IMR-90 (cell line): ENCODE measurements at regions not wholly inside any gene's neighbourhood (a gene's known extent, or its start where the extent isn't known, plus 50 kb on each side); places are given as distances from the start of the nearest gene placed in this dataset.

Experiments used
- ATAC-seq: fragments of 200-7000 bp; cut with Tn5 transposase; 2 replicates; pipeline ENCODE4 v1.9.1; 2020; ENCODE audit warnings: low read depth, mild to moderate bottlenecking, moderate library complexity
- BruUV-seq: library from RNA; stranded (reverse); fragments of 400-500 nt; replicated peaks from 2 replicates; lab custom pipeline; 2021; lab: Mats Ljungman, UMichigan
- CTCF ChIA-PET: fragments of 300-600 bp; formaldehyde crosslinking; extraction: SDS; loops from one replicate; lab custom pipeline; 2021; ENCODE audit warnings: antibody characterized with exemption; lab: Yijun Ruan, JAX
- POLR2A ChIA-PET: fragments of 300-600 bp; sonication (Branson Sonifier 250); formaldehyde crosslinking; loops from one replicate; lab custom pipeline; 2022; ENCODE audit warnings: antibody characterized with exemption; ENCODE audit not compliant: unreplicated experiment; lab: Charles Lee
- DNase-seq: peaks from one replicate; pipeline ENCODE4 v3.0.0; 2013
- H2AFZ ChIP-seq: replicated peaks from 2 replicates; pipeline ENCODE3; 2013; ENCODE audit warnings: low read length, mild to moderate bottlenecking; ENCODE audit not compliant: poor library complexity
- H2AK5ac ChIP-seq: 2 replicates; pipeline ENCODE4 v1.6.1; 2013; ENCODE audit warnings: low read depth, low read length, inconsistent platforms
- H2AK9ac ChIP-seq: replicated peaks from 2 replicates; pipeline ENCODE3; 2013; ENCODE audit warnings: mild to moderate bottlenecking, low read depth, low read length, moderate library complexity; ENCODE audit not compliant: poor library complexity
- H2BK120ac ChIP-seq: 2 replicates; pipeline ENCODE4 v1.6.1; 2013; ENCODE audit warnings: low read depth, low read length, inconsistent platforms
- H2BK15ac ChIP-seq: 3 replicates; pipeline ENCODE4 v1.6.1; 2013; ENCODE audit warnings: low read depth, low read length, inconsistent platforms
- H2BK20ac ChIP-seq: 2 replicates; pipeline ENCODE4 v1.6.1; 2013; ENCODE audit warnings: low read depth, mild to moderate bottlenecking, inconsistent platforms, low read length, moderate library complexity
- H2BK5ac ChIP-seq: 2 replicates; pipeline ENCODE4 v1.6.1; 2013; ENCODE audit warnings: mild to moderate bottlenecking, low read depth, low read length, inconsistent platforms; ENCODE audit not compliant: poor library complexity, severe bottlenecking
- H3K14ac ChIP-seq: replicated peaks from 2 replicates; pipeline ENCODE4 v1.6.1; 2013; ENCODE audit warnings: low read depth, low read length, inconsistent platforms
- H3K18ac ChIP-seq: 2 replicates; pipeline ENCODE4 v1.6.1; 2013; ENCODE audit warnings: low read depth, low read length, control low read depth
- H3K23ac ChIP-seq: 2 replicates; pipeline ENCODE4 v1.6.1; 2013; ENCODE audit warnings: low read depth, low read length, inconsistent platforms
- H3K27ac ChIP-seq: 2 replicates; pipeline ENCODE4 v1.5.1; 2013; ENCODE audit warnings: mild to moderate bottlenecking, control low read depth, low read length; ENCODE audit not compliant: insufficient read depth
- H3K27me3 ChIP-seq: 2 replicates; pipeline ENCODE4 v1.6.1; 2013; ENCODE audit warnings: low read length; ENCODE audit not compliant: control insufficient read depth, insufficient read depth
- H3K36me3 ChIP-seq: 2 replicates; pipeline ENCODE4 v1.6.1; 2013; ENCODE audit warnings: low read length, mixed read lengths; ENCODE audit not compliant: control insufficient read depth, insufficient read depth
- H3K4ac ChIP-seq: 2 replicates; pipeline ENCODE4 v1.6.1; 2013; ENCODE audit warnings: low read depth, low read length, inconsistent platforms
- H3K4me1 ChIP-seq: 2 replicates; pipeline ENCODE4 v1.6.1; 2013; ENCODE audit warnings: low read length, mixed read lengths; ENCODE audit not compliant: control insufficient read depth, insufficient read depth
- H3K4me2 ChIP-seq: 2 replicates; pipeline ENCODE4 v1.6.1; 2013; ENCODE audit warnings: low read depth, mild to moderate bottlenecking, control low read depth, low read length, moderate library complexity
- H3K4me3 ChIP-seq: 2 replicates; pipeline ENCODE4 v1.5.1; 2013; ENCODE audit warnings: low read depth, mild to moderate bottlenecking, control low read depth, low read length, moderate library complexity; ENCODE audit not compliant: insufficient read depth
- H3K56ac ChIP-seq: 2 replicates; pipeline ENCODE4 v1.6.1; 2013; ENCODE audit warnings: low read length, inconsistent platforms; ENCODE audit not compliant: insufficient read depth; ENCODE audit errors: extremely low read depth
- H3K79me1 ChIP-seq, 2 experiments: 2 replicates each; pipeline ENCODE4 v1.6.1; 2013; ENCODE audit warnings: low read length in 2 of 2, inconsistent platforms in 1 of 2, low read depth in 1 of 2
- H3K9ac ChIP-seq: 2 replicates; pipeline ENCODE4 v1.6.1; 2013; ENCODE audit warnings: low read depth, low read length, control low read depth
- H3K9me1 ChIP-seq: 2 replicates; pipeline ENCODE4 v1.6.1; 2013; ENCODE audit warnings: low read length, inconsistent platforms; ENCODE audit not compliant: insufficient read depth
- H3K9me3 ChIP-seq: 2 replicates; pipeline ENCODE4 v1.6.1; 2013; ENCODE audit warnings: low read length; ENCODE audit not compliant: control insufficient read depth, insufficient read depth
- H4K20me1 ChIP-seq: 2 replicates; pipeline ENCODE4 v1.6.1; 2013; ENCODE audit warnings: low read length, inconsistent platforms; ENCODE audit not compliant: insufficient read depth
- H4K5ac ChIP-seq: 2 replicates; pipeline ENCODE4 v1.6.1; 2013; ENCODE audit warnings: mild to moderate bottlenecking, low read depth, low read length, control low read depth
- H4K8ac ChIP-seq, 2 experiments: 2 replicates each; pipeline ENCODE4 v1.6.1; 2013; ENCODE audit warnings: low read depth in 2 of 2, low read length in 2 of 2, control low read depth in 1 of 2, inconsistent platforms in 1 of 2
- H4K91ac ChIP-seq: 2 replicates; pipeline ENCODE4 v1.6.1; 2013; ENCODE audit warnings: low read depth, low read length, inconsistent platforms; ENCODE audit not compliant: insufficient read depth
- CEBPB ChIP-seq: IDR thresholded peaks from 2 replicates; pipeline ENCODE4 v1.6.1; 2012; ENCODE audit warnings: low read depth, low read length, improper control_type of control experiment
- CHD1 ChIP-seq: IDR thresholded peaks from 2 replicates; pipeline ENCODE4 v1.6.1; 2012; ENCODE audit warnings: low read depth, low read length, improper control_type of control experiment
- MAFK ChIP-seq: IDR thresholded peaks from 2 replicates; pipeline ENCODE4 v1.6.1; 2012; ENCODE audit warnings: low read depth, low read length, improper control_type of control experiment
- MXI1 ChIP-seq: IDR thresholded peaks from 2 replicates; pipeline ENCODE4 v1.6.1; 2012; ENCODE audit warnings: low read depth, mild to moderate bottlenecking, low read length, moderate library complexity, borderline replicate concordance
- NFE2L2 ChIP-seq: fragments of 150-350 bp; IDR thresholded peaks from 2 replicates; pipeline ENCODE4 v1.6.1; 2016; ENCODE audit warnings: low read depth, mild to moderate bottlenecking, low read length
- POLR2A ChIP-seq: IDR thresholded peaks from 2 replicates; pipeline ENCODE4 v1.6.1; 2012; ENCODE audit warnings: mild to moderate bottlenecking, low read depth, low read length
- RFX5 ChIP-seq: IDR thresholded peaks from 2 replicates; pipeline ENCODE4 v1.8.0; 2012; ENCODE audit warnings: low read depth, mild to moderate bottlenecking, low read length, moderate library complexity
- SMC3 ChIP-seq: fragments of 150-350 bp; IDR thresholded peaks from 2 replicates; pipeline ENCODE4 v1.6.1; 2016; ENCODE audit warnings: low read depth, mild to moderate bottlenecking, antibody characterized with exemption, low read length, moderate library complexity
- WGBS, 2 experiments: methylation state at CpG; one replicate each; pipeline versions ENCODE4 v1.1.5 to v1.1.7; 2013; ENCODE audit warnings: missing lambda C conversion rate in 2 of 2; ENCODE audit not compliant: insufficient read length in 1 of 2; ENCODE audit errors: extremely low coverage in 2 of 2; 5-methylcytosine and 5-hydroxymethylcytosine counted together
- dilution Hi-C: fragments of 300-500 bp; cut with HindIII; formaldehyde crosslinking; loops from one replicate; pipeline ENCODE4 v1.14.3; 2018; ENCODE audit warnings: low sequenced_read_pairs; ENCODE audit not compliant: unreplicated experiment
- in situ Hi-C: fragments of 300-500 bp; cut with MboI; formaldehyde crosslinking; loops from 3 replicates; pipeline ENCODE4 v1.14.3; 2019; ENCODE audit warnings: low sequenced_read_pairs, inconsistent platforms, mixed read lengths
- intact Hi-C: fragments of 100-400 bp; cut with micrococcal nuclease; formaldehyde crosslinking; loops from 2 replicates; pipeline ENCODE4 v1.10.0; 2022
- TF ChIP-seq, protein P1 (sequence below): conservative IDR thresholded peaks from 2 replicates; pipeline ENCODE4 v1.5.1; 2012; ENCODE audit warnings: mild to moderate bottlenecking, low read depth, low read length, improper control_type of control experiment

DNA sequence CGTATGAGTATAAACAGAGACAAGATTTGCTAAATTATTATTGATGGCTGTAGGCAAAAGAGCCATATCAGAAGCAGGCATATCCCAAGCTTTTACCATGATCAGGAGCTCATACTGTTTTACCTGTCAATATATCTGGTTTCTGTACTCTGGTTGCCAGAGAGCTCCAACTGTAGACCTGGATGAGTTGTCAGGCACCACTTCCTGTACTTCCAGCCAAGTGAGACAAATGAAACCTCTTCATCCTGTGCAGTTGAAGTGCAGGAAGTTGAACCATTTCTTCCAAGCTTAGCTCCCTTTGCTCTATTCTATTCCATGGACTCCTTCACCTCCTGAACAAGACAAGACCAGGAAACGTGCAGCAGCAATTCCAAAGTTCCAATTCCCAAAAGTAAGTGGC, 115.6 kb downstream of the ZNF281 start:
- no peak overlapping the region for H3K23ac ChIP-seq
- H3K9me1 ChIP-seq, result no peaks in the 10 kb centered on the region
- H2AK5ac ChIP-seq, result no peak overlapping the region
- ChIA-PET CTCF (interaction anchor here (0.6 kb wide), 1 partner anchor 10 kb away, joined by 4 read pairs; no protein-coding TSS in a partner anchor), POLR2A (no interaction called here)
- H2BK20ac ChIP-seq, result no peak overlapping the region
- H3K4ac ChIP-seq, result no peak overlapping the region
- H3K27ac ChIP-seq, result no peak overlapping the region
- H3K9me3 ChIP-seq, result no peaks in the 10 kb centered on the region
- intact Hi-C loops, result no loop called here
- H3K36me3 ChIP-seq, result no peaks in the 10 kb centered on the region
- H3K9ac ChIP-seq, result no peak overlapping the region
- no peak overlapping the region for H4K91ac ChIP-seq
- H3K18ac ChIP-seq, result no peak overlapping the region; the same call in 1 of the 2 replicates
- no peak overlapping the region for H2BK5ac ChIP-seq
- DNase-seq (no peak), ATAC-seq (no peak)
- H3K4me2 ChIP-seq, result no peak overlapping the region
- peak overlapping the region; percentile 44; the same call in 1 of the 2 replicates for H3K14ac ChIP-seq
- no peaks in the 10 kb centered on the region for H4K20me1 ChIP-seq
- dilution Hi-C loops, result no loop called here
- H3K79me1 ChIP-seq, result no peaks in the 10 kb centered on the region
- H3K4me3 ChIP-seq, result no peak overlapping the region
- BruUV-seq, result no TSS peak
- no peaks in the 10 kb centered on the region; the same call in none of the 2 replicates for H3K4me1 ChIP-seq
- no peak overlapping the region for H2BK120ac ChIP-seq
- no peak overlapping the region for H4K5ac ChIP-seq
- H4K8ac ChIP-seq, result peak overlapping the region in 1 of 2 experiments; percentile 43; a peak in 1 of 4 replicates
- H3K27me3 ChIP-seq, result no peaks in the 10 kb centered on the region
- H2AK9ac ChIP-seq, result no peak overlapping the region
- H3K56ac ChIP-seq, result no peak overlapping the region
- TF ChIP-seq POLR2A (no peak), RFX5 (no peak), MXI1 (no peak), CEBPB (no peak), CHD1 (no peak), MAFK (no peak), NFE2L2 (no peak), SMC3 (no peak)
- TF ChIP-seq, protein P1, sequence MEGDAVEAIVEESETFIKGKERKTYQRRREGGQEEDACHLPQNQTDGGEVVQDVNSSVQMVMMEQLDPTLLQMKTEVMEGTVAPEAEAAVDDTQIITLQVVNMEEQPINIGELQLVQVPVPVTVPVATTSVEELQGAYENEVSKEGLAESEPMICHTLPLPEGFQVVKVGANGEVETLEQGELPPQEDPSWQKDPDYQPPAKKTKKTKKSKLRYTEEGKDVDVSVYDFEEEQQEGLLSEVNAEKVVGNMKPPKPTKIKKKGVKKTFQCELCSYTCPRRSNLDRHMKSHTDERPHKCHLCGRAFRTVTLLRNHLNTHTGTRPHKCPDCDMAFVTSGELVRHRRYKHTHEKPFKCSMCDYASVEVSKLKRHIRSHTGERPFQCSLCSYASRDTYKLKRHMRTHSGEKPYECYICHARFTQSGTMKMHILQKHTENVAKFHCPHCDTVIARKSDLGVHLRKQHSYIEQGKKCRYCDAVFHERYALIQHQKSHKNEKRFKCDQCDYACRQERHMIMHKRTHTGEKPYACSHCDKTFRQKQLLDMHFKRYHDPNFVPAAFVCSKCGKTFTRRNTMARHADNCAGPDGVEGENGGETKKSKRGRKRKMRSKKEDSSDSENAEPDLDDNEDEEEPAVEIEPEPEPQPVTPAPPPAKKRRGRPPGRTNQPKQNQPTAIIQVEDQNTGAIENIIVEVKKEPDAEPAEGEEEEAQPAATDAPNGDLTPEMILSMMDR, result no peak
- H2BK15ac ChIP-seq, result no peak overlapping the region
- H2AFZ ChIP-seq, result no peak overlapping the region
- WGBS, 2 experiments, result 100% methylated on average over 1 of the region's 2 CpGs; no CpG with 5 or more reads in 1 of the 2 experiments
- in situ Hi-C loops, result no loop called here
